ENCODE measurements at regions not wholly inside any gene's neighbourhood (a gene's known extent, or its start where the extent isn't known, plus 50 kb on each side); places are given as distances from the start of the nearest gene placed in this dataset.
"Not testable (repeated sequence)": the region's sequence is repeated elsewhere in the genome, so short reads cannot be mapped to it uniquely, and the experiment has no call there.

DNA sequence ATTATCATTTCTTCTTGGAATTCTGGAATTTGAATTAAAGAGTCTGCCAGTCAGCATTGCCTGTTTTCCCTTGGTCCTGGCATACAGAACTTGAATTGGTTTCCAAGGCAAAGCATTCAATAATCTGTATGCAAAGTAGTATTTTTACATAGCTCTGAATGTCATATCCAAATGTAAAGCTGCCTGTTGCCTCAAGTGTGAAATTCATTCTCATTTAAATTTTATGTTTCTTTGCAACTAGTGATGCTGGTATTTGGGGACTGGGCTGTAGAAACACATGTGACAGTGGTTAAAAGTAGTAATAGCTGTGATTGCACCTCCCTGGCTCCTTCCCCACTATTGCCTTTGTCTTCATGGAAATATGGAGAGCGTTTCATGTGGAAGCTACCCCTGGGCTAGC is 743.9 kb upstream of the GOLIM4 start:
- no peak for DNase-seq

- no peak for DNase-seq
Observed at GRCh38 chr3:168834558-168834957, 738.8 kb upstream of the GOLIM4 start.

DNA sequence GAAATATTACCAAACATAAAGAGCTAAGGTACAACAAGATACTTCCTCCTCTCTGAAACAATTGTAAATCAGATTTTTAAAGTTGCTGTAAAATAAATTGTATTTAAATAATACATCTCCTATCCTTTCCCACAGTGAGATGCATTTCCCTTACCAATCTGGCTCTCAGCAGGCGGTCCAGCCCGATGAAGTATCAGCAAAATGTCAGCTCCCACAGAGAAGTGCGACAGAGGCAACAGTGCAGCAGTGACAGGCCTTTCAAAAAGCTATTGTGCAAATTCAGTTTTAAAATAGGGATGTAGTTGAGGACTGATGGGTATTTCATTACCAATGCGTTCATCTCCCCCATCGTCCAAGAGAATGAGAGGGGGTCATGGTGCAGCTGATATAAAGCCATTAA is 733.2 kb upstream of the GOLIM4 start:
- peak; percentile 53 for DNase-seq

GRCh38 chr3:168828536-168828935 is 732.8 kb upstream of the GOLIM4 start:
- no peak for DNase-seq

DNA sequence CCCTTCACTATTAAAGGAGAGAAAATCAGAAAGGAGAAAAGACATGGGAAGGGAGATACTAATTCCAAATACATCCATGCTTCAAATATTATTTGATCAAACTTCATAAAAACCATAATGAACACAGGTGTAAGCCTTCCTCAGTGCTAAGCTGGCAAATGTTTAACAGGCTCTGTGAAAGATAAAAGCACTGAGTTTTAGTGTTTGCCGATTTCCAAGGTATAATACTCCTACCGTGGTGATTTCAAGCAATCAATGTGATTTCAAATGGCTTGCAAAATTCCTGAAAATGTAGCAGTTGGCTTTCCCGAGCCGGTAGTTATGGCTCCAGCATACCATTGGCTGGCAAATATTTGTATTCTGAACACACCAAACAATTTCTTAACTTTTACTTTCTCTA is 732.3 kb upstream of the GOLIM4 start:
- DNase-seq, result no peak

GRCh38 chr3:168824107-168824506 is 728.4 kb upstream of the GOLIM4 start:
- DNase-seq, result no peak

- no peak for DNase-seq
Observed at GRCh38 chr3:168823466-168823865, 727.7 kb upstream of the GOLIM4 start.

- DNase-seq, result no peak
Observed at GRCh38 chr3:168820810-168821415, 725.2 kb upstream of the GOLIM4 start.

GRCh38 chr3:168817177-168817576 is 721.5 kb upstream of the GOLIM4 start:
- no peak for DNase-seq

DNA sequence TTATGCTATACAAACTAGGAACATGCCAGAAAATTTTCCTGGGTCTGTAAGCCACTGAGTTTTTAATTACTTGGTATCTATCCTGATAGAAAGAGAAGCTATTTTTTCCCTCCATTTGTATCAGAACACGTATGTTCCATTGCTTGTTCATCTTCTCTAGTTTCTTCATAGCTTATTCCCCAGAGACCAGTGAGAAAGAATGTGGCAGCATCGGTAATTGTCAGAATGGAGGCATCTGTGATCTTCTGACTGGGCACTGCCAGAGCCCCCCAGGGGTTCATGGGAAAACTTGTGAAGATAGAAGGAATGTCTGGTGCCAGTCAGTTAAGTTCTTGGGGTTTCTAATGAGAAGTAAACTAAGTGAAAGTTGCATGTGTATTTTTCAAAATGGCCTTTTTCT is 720.2 kb upstream of the GOLIM4 start:
- no peak for DNase-seq

DNA sequence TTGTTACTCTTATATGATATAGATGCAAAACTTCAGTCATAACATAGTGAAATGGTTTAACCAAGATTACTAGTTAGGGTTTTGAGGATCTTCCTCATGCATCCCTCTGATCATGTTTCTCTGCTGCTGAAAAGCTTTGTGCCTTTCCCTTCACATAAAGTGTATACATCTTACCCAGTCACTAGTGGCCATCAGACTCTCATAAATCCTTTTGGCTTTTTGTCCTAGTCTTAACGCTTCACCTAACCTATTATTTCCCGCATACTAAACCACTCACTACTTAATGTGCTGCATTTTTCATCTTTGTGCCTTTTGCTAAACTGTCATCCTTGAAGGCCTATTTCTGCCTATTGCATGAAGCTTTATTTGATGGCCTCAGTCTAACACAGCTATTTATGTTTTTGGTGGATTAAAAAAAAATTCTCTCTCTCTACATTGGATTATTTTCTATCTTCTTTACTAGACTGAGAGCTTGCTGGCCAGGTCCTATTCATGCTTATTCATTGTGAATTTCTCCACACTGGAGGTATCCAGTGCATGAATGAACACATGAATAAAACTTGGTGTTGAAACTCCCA is 717.6 kb upstream of the GOLIM4 start:
- DNase-seq, result peak; percentile 73

GRCh38 chr3:168812234-168812633 is 716.5 kb upstream of the GOLIM4 start:
- peak; percentile 70 for DNase-seq

GRCh38 chr3:168808596-168808995 is 712.9 kb upstream of the GOLIM4 start:
- DNase-seq, result no peak

GRCh38 chr3:168807448-168807847 is 711.7 kb upstream of the GOLIM4 start:
- peak; percentile 95 for DNase-seq

DNA sequence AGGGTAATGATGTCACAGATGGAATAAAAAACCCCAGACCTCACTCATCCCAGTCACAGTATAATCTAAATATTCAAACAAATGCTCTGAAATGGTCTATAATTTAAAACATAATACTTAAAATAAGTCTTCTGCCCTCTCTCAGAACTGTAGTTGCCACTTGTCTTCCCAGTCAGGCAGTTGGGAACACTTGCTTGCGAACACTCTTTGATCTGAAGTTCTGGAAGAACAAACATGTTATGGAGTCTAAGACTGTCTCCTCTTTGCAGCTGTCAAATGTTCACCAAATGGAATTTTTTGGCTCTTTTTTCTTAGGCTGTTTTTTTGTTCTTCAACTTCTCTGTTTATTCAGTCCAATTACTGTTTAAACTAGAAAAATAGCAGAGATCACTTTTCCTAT is 711.1 kb upstream of the GOLIM4 start:
- no peak for DNase-seq

- no peak for DNase-seq
Observed at GRCh38 chr3:168803536-168803935, 707.8 kb upstream of the GOLIM4 start.

GRCh38 chr3:168802766-168803165 is 707.0 kb upstream of the GOLIM4 start:
- no peak for DNase-seq

DNA sequence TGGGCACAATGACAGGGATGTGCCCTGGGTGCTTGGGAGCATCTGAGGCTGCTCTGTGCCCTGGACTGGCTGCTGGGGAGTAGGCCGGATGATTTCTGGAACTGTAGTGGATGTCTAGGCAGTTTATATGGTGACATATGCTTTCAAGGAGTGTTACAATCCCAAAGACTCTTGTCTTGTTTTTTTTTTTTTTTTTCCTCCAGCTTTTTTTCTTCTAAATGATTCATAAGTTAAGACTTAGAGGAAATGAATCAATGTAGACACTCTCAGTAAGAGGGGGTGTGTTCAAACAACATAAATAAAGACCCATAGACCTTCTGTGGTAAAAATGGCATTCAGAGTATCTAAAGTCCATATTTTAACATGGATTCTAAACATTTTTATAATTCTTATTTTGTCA is 706.1 kb upstream of the GOLIM4 start:
- no peak for DNase-seq

- no peak for DNase-seq
Observed at GRCh38 chr3:168796339-168796738, 700.6 kb upstream of the GOLIM4 start.

- no peak for DNase-seq
Observed at GRCh38 chr3:168794427-168794826, 698.7 kb upstream of the GOLIM4 start.

GRCh38 chr3:168782193-168782592 is 686.5 kb upstream of the GOLIM4 start:
- DNase-seq, result no peak

GRCh38 chr3:168779970-168780645 is 684.4 kb upstream of the GOLIM4 start:
- not testable (repeated sequence) for DNase-seq

DNA sequence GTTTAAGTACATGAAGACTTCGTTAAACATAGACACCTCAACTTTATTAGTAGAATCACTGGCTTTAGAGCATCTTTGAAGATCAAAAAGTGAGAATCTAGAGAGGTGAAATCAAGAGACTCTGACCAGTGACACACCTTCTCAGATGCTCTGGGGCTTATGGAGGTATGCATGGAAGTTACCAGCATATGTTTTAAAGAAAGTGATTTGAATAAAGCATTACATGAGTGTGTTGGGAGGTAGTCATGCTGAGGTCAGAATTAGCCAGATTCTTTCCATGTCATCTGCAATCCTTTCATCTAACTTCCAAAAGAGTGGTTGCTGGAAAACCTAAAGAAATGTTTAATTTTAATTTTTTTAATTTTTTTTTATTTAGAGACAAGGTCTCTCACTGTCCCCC is 658.0 kb upstream of the GOLIM4 start:
- DNase-seq, result no peak

GRCh38 chr3:168752339-168752738 is 656.6 kb upstream of the GOLIM4 start:
- peak; percentile 3 for DNase-seq

DNA sequence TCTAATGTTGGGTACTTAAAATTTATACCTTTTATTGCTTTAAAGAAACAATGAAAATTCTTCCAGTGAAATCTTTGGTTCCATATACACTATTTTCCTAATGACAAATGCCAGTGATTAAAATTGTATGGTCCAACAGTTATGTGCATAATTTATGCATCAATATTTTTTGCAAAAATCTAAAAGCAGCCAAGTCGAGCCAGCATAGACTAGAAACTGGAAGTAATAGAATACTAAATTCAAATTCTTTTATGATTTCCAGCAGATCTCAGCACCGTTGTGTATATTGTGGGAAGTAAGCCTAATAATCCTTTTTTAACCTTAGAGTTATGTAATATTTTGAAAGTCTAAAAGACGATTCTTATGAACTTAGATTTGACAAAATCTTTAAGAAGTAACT is 652.0 kb upstream of the GOLIM4 start:
- no peak for DNase-seq
